Type B pancreatic cell (in vitro differentiated cells): ENCODE measurements at regions not wholly inside any gene's neighbourhood (a gene's known extent, or its start where the extent isn't known, plus 50 kb on each side); places are given as distances from the start of the nearest gene placed in this dataset.

Source experiments
- DNase-seq: peaks from one replicate; pipeline ENCODE4 v3.0.0; 2021; ENCODE audit warnings: mixed read lengths; ENCODE audit not compliant: unreplicated experiment; ENCODE audit errors: extremely low spot score
- H3K27ac Mint-ChIP-seq: 2 replicates; pipeline ENCODE4 v1.8.0; 2021; ENCODE audit warnings: mild to moderate bottlenecking, mixed read lengths
- H3K27me3 Mint-ChIP-seq: 2 replicates; pipeline ENCODE4 v1.8.0; 2021; ENCODE audit warnings: mixed read lengths
- H3K36me3 Mint-ChIP-seq: 2 replicates; pipeline ENCODE4 v1.8.0; 2021; ENCODE audit warnings: mixed read lengths
- H3K4me1 Mint-ChIP-seq: one replicate; pipeline ENCODE4 v1.8.0; 2021; ENCODE audit warnings: mixed read lengths; ENCODE audit not compliant: unreplicated experiment
- H3K4me3 Mint-ChIP-seq: 2 replicates; pipeline ENCODE4 v1.8.0; 2021; ENCODE audit warnings: mild to moderate bottlenecking, mixed read lengths
- H3K9me3 Mint-ChIP-seq: 2 replicates; pipeline ENCODE4 v1.8.0; 2021; ENCODE audit warnings: mixed read lengths
- CTCF ChIP-seq: fragments of 200-600 bp; sonication (generic); conservative IDR thresholded peaks from 2 replicates; pipeline ENCODE4 v1.5.0; 2021; ENCODE audit warnings: antibody characterized with exemption, mild to moderate bottlenecking

GRCh38 chr3:27596921-27597320, 112.7 kb upstream of the SLC4A7 start:
- H3K27ac Mint-ChIP-seq, result no peak overlapping the region
- H3K36me3 Mint-ChIP-seq, result no peaks in the 10 kb centered on the region
- H3K4me1 Mint-ChIP-seq, result peaks cover 8% of the 10 kb centered on the region
- TF ChIP-seq CTCF, result no peak
- no peaks in the 10 kb centered on the region for H3K27me3 Mint-ChIP-seq
- no peaks in the 10 kb centered on the region for H3K9me3 Mint-ChIP-seq
- DNase-seq, result no peak
- H3K4me3 Mint-ChIP-seq, result no peak overlapping the region

DNA sequence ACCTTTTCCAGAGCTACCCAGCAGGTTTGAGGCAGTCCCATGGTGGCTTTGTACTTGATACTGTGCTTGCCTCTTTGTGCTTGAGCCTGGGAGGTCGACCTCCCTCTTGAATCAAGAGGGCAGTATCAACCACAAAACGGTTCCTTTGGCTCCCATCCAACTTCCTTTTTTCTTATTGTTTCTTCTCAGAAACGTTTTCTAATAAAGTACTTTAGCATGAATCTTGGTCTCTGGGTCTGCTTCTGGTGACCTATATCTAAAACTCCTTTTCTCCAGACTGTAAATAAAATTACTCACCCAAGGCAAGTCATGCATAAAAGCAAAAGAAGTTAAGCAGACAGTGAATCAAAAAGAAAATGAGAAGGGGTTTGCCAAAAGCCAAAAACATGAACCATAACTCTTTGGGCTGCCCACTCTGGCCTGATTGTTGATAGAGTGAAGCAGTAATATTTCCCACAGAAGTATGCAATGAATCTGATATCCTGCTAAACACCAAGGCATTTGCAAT, 112.2 kb upstream of the SLC4A7 start:
- Mint-ChIP-seq H3K27ac (no peak overlapping the region), H3K27me3 (no peaks in the 10 kb centered on the region)
- no peak for DNase-seq

GRCh38 chr3:27594096-27594690, 110.0 kb upstream of the SLC4A7 start:
- Mint-ChIP-seq H3K36me3 (no peaks in the 10 kb centered on the region), H3K4me1 (peaks cover 29% of the 10 kb centered on the region), H3K9me3 (no peaks in the 10 kb centered on the region)

More for the DNA sequence above, 112.2 kb upstream of the SLC4A7 start:
- peaks cover 12% of the 10 kb centered on the region for H3K4me1 Mint-ChIP-seq
- no peaks in the 10 kb centered on the region for H3K36me3 Mint-ChIP-seq
- H3K4me3 Mint-ChIP-seq, result no peak overlapping the region
- TF ChIP-seq CTCF, result no peak
- no peaks in the 10 kb centered on the region for H3K9me3 Mint-ChIP-seq

DNA sequence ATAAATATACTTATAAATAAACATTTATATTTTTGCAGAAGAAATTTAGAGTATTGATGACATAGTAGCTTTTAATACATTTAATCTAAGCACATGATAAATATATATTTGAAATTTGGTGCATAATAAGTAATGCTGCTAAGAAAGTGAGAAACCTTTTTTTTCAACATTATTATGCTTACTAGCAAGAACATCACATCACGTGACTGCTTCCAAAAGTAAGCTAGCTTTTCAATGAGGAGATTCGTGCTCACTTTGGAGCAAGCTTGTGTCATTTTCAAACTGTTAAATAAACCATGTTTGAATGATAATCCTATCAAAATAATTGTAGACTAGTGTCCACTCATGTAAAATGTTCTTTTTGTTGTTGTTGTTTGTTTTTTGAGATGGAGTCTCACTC, 109.0 kb upstream of the SLC4A7 start:
- no peak for TF ChIP-seq CTCF
- no peak overlapping the region for H3K4me3 Mint-ChIP-seq
- H3K27ac Mint-ChIP-seq, result no peak overlapping the region
- no peak for DNase-seq
- no peaks in the 10 kb centered on the region for H3K27me3 Mint-ChIP-seq
- no peaks in the 10 kb centered on the region for H3K9me3 Mint-ChIP-seq
- H3K36me3 Mint-ChIP-seq, result no peaks in the 10 kb centered on the region
- peaks cover 29% of the 10 kb centered on the region for H3K4me1 Mint-ChIP-seq

More at GRCh38 chr3:27594096-27594690, 110.0 kb upstream of the SLC4A7 start:
- H3K4me3 Mint-ChIP-seq, result no peak overlapping the region
- no peak for TF ChIP-seq CTCF
- H3K27me3 Mint-ChIP-seq, result no peaks in the 10 kb centered on the region
- no peak overlapping the region for H3K27ac Mint-ChIP-seq
- DNase-seq, result no peak

GRCh38 chr3:27591312-27592210, 107.4 kb upstream of the SLC4A7 start:
- H3K27me3 Mint-ChIP-seq, result no peaks in the 10 kb centered on the region
- H3K27ac Mint-ChIP-seq, result no peak overlapping the region
- H3K36me3 Mint-ChIP-seq, result no peaks in the 10 kb centered on the region
- DNase-seq, result no peak
- no peaks in the 10 kb centered on the region for H3K9me3 Mint-ChIP-seq
- H3K4me1 Mint-ChIP-seq, result peaks cover 23% of the 10 kb centered on the region
- H3K4me3 Mint-ChIP-seq, result no peak overlapping the region
- TF ChIP-seq CTCF, result no peak
